ENCODE measurements at regions not wholly inside any gene's neighbourhood (a gene's known extent, or its start where the extent isn't known, plus 50 kb on each side); places are given as distances from the start of the nearest gene placed in this dataset.

- H2AFZ ChIP-seq (ENCODE audit: low read length) = no peak overlapping the region
- H3K4me1 ChIP-seq (replicated peaks in 1 of 4; ENCODE audit: control insufficient read depth in 3 of 4, insufficient read depth in 4 of 4, low read length in 3 of 4) = peaks cover 0 to 3% (median 0%) of the 10 kb centered on the region in 4 experiments; a peak in 1 of 7 replicates
- no peak overlapping the region for H2AK5ac ChIP-seq (ENCODE audit: low read depth, low read length)
- DNase-seq (ENCODE audit: low read depth in 1 of 2, low spot score in 2 of 2) (no peak), FAIRE-seq (no peak)
- H2BK20ac ChIP-seq (ENCODE audit: low read length) = no peak overlapping the region
- H3K4me3 ChIP-seq (ENCODE audit: extremely low read depth in 1 of 4, insufficient read depth in 2 of 4, low read depth in 3 of 4, low read length in 4 of 4) = no peak overlapping the region
- H3K79me2 ChIP-seq (ENCODE audit: control insufficient read depth in 1 of 2, insufficient read depth in 2 of 2, low read length in 2 of 2) = no peaks in the 10 kb centered on the region
- TF ChIP-seq SIRT6 (IDR thresholded peaks at IDR 0.05; ENCODE audit: low read length) (no peak), EGR1 (IDR thresholded peaks at IDR 0.05; ENCODE audit: borderline replicate concordance, low read depth, low read length) (no peak), CREB1 (IDR thresholded peaks at IDR 0.05) (no peak), MAX (IDR thresholded peaks at IDR 0.05) (no peak)
- H2BK120ac ChIP-seq (replicated peaks; ENCODE audit: low read depth, low read length) = no peak overlapping the region
- no peak overlapping the region for H3K4me2 ChIP-seq (ENCODE audit: insufficient read depth in 1 of 2, low read depth in 2 of 2, low read length in 2 of 2)
- H3K79me1 ChIP-seq (ENCODE audit: low read depth, low read length) = no peaks in the 10 kb centered on the region
- no peak overlapping the region for H4K91ac ChIP-seq (replicated peaks; ENCODE audit: insufficient read length, low read length)
- POLR2A ChIA-PET (ENCODE audit: partially characterized antibody) = no interaction called here
- no peak overlapping the region for H3K27ac ChIP-seq (ENCODE audit: low read depth, low read length)
- H3K9me3 ChIP-seq (ENCODE audit: insufficient read depth in 2 of 2, low read depth in 1 of 2, low read length in 1 of 2) = no peaks in the 10 kb centered on the region
- H4K20me1 ChIP-seq (replicated peaks in 1 of 2; ENCODE audit: control insufficient read depth in 1 of 2, insufficient read depth in 2 of 2, low read length in 2 of 2) = no peaks in the 10 kb centered on the region
- no peak overlapping the region for H4K8ac ChIP-seq (ENCODE audit: extremely low read depth, insufficient read depth, low read length)
- no peak overlapping the region for H3K4ac ChIP-seq (replicated peaks; ENCODE audit: insufficient read length, low read depth, low read length)
- no peak overlapping the region for H3K14ac ChIP-seq (ENCODE audit: insufficient read length)
- H3K27me3 ChIP-seq (replicated peaks in 1 of 4; ENCODE audit: control insufficient read depth in 3 of 4, extremely low read depth in 1 of 4, insufficient read depth in 3 of 4, low read length in 3 of 4) = no peaks in the 10 kb centered on the region; a peak in 1 of 7 replicates
- H3K23ac ChIP-seq (ENCODE audit: insufficient read length) = no peak overlapping the region
- H2BK15ac ChIP-seq (ENCODE audit: low read length) = no peak overlapping the region
- H3K18ac ChIP-seq (ENCODE audit: extremely low read depth, low read length) = no peak overlapping the region
- H3K9ac ChIP-seq (replicated peaks in 1 of 4; ENCODE audit: extremely low read depth in 1 of 4, low read depth in 3 of 4, low read length in 3 of 4) = no peak overlapping the region
- no peak overlapping the region for H4K5ac ChIP-seq (ENCODE audit: insufficient read length, low read depth, low read length)
- H2BK5ac ChIP-seq (ENCODE audit: low read depth, low read length) = no peak overlapping the region
- H3K36me3 ChIP-seq (ENCODE audit: control insufficient read depth in 2 of 4, insufficient read depth in 4 of 4, low read length in 3 of 4) = no peaks in the 10 kb centered on the region; a peak in 1 of 8 replicates
- WGBS, 2 experiments (ENCODE audit: extremely low coverage in 1 of 2, insufficient coverage in 1 of 2, insufficient read length in 1 of 2, insufficient replicate concordance in 2 of 2, low coverage in 1 of 2, low lambda C conversion rate in 2 of 2, missing lambda C conversion rate in 1 of 2) = 96% methylated on average over 7 of the region's 7 CpGs; no CpG with 5 or more reads in 1 of the 2 experiments
- no peaks in the 10 kb centered on the region for H3K23me2 ChIP-seq (ENCODE audit: low read depth, low read length)
- no peak overlapping the region for H3K56ac ChIP-seq (replicated peaks; ENCODE audit: insufficient read length, low read depth, low read length)
- CTCF ChIA-PET (ENCODE audit: partially characterized antibody) = no interaction called here
- no peak overlapping the region for H2BK12ac ChIP-seq (ENCODE audit: low read depth, low read length)
Measured at GRCh38 chr15:99509686-99510461, 55.9 kb upstream of the MEF2A start.

All from H1 (cell line).